ENCODE measurements at regions not wholly inside any gene's neighbourhood (a gene's known extent, or its start where the extent isn't known, plus 50 kb on each side); places are given as distances from the start of the nearest gene placed in this dataset.

- TF ChIP-seq ESRRA (IDR thresholded peaks at IDR 0.05; ENCODE audit: low read length), result no peak
- TF ChIP-seq ZNF24 (IDR thresholded peaks at IDR 0.05), result no peak
- no peak for TF ChIP-seq SPI1 (IDR thresholded peaks at IDR 0.05; ENCODE audit: borderline replicate concordance, insufficient read depth, low read depth, low read length)
- no peak for TF ChIP-seq JUNB (IDR thresholded peaks at IDR 0.05)
- no peak for TF ChIP-seq POLR2AphosphoS5 (IDR thresholded peaks at IDR 0.05; ENCODE audit: low read length)
- no peak for TF ChIP-seq SRF (IDR thresholded peaks at IDR 0.05; ENCODE audit: low read depth in 2 of 2, low read length in 2 of 2)
- no peak for TF ChIP-seq RELA (IDR thresholded peaks at IDR 0.05; ENCODE audit: borderline replicate concordance, partially characterized antibody)
- no peak for TF ChIP-seq TAF1 (IDR thresholded peaks at IDR 0.05; ENCODE audit: borderline replicate concordance, low read depth, low read length)
Observed at GRCh38 chr7:13049946-13050345, 362.5 kb downstream of the ARL4A start.

Data from GM12878 (cell line).